NCI-H1105 (cell line): ENCODE measurements at regions not wholly inside any gene's neighbourhood (a gene's known extent, or its start where the extent isn't known, plus 50 kb on each side); places are given as distances from the start of the nearest gene placed in this dataset.

Experiments used
- DNase-seq: peaks from one replicate; lab custom pipeline; 2025; lab: John Stamatoyannopoulos, UW

- DNase-seq = no peak
Measured at GRCh38 chr9:26313108-26313507, 579.5 kb downstream of the CAAP1 start.

- no peak for DNase-seq
Measured at GRCh38 chr9:26311463-26311995, 581.1 kb downstream of the CAAP1 start.

- DNase-seq = no peak
Measured at GRCh38 chr9:26310294-26310693, 582.3 kb downstream of the CAAP1 start.

- no peak for DNase-seq
Measured at GRCh38 chr9:26308328-26308727, 584.3 kb downstream of the CAAP1 start.

- no peak for DNase-seq
Measured at GRCh38 chr9:26301659-26302058, 590.9 kb downstream of the CAAP1 start.

- DNase-seq = no peak
Measured at GRCh38 chr9:26301046-26301445, 591.6 kb downstream of the CAAP1 start.

GRCh38 chr9:26296910-26297572, 595.6 kb downstream of the CAAP1 start:
- DNase-seq = no peak

GRCh38 chr9:26292943-26293342, 599.7 kb downstream of the CAAP1 start:
- DNase-seq = no peak

- peak; percentile 20 for DNase-seq
Measured at GRCh38 chr9:26271495-26272122, 593.4 kb upstream of the TUSC1 start.

GRCh38 chr9:26266146-26266793, 588.0 kb upstream of the TUSC1 start:
- no peak for DNase-seq

GRCh38 chr9:26264709-26265601, 586.7 kb upstream of the TUSC1 start:
- no peak for DNase-seq

GRCh38 chr9:26263478-26263877, 585.2 kb upstream of the TUSC1 start:
- DNase-seq = no peak

- no peak for DNase-seq
Measured at GRCh38 chr9:26262421-26263107, 584.3 kb upstream of the TUSC1 start.

- no peak for DNase-seq
Measured at GRCh38 chr9:26261503-26262330, 583.5 kb upstream of the TUSC1 start.

GRCh38 chr9:26260238-26260637, 582.0 kb upstream of the TUSC1 start:
- no peak for DNase-seq

GRCh38 chr9:26247861-26248260, 569.6 kb upstream of the TUSC1 start:
- DNase-seq = no peak

GRCh38 chr9:26244661-26245451, 566.6 kb upstream of the TUSC1 start:
- no peak for DNase-seq

- DNase-seq = no peak
Measured at GRCh38 chr9:26243726-26244125, 565.5 kb upstream of the TUSC1 start.

GRCh38 chr9:26243029-26243697, 564.9 kb upstream of the TUSC1 start:
- no peak for DNase-seq
